ENCODE measurements at regions not wholly inside any gene's neighbourhood (a gene's known extent, or its start where the extent isn't known, plus 50 kb on each side); places are given as distances from the start of the nearest gene placed in this dataset.
"Not testable (repeated sequence)": the region's sequence is repeated elsewhere in the genome, so short reads cannot be mapped to it uniquely, and the experiment has no call there.

DNA sequence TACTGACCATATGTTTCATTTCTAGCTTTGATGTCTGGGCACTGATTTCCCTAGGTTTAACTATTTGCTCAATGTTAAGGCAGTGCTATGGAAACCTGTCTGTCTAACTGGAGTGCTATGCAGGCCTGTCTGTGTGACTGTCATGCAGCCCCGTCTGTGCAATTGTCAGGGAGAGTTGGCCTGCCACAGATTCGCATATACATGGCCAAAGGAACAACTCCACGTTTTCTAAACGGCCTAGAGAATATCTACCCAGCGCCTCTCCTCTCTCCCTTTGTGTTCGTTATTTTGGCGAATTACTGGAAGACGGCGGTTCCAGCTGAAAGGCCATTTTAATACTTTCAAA is 59.6 kb upstream of the PSME4 start:
- no peaks in the 10 kb centered on the region for H3K9me3 ChIP-seq (ENCODE audit: insufficient read depth, low read length)
- H3K4me2 ChIP-seq (ENCODE audit: low read length), result no peak overlapping the region
- no peak overlapping the region for H3K27ac ChIP-seq (ENCODE audit: low read length)
- H4K20me1 ChIP-seq (ENCODE audit: insufficient read depth, low read length), result no peaks in the 10 kb centered on the region
- H3K79me2 ChIP-seq (ENCODE audit: low read length), result no peaks in the 10 kb centered on the region
- no peak overlapping the region for H3K4me3 ChIP-seq (ENCODE audit: low read length)
- H3K27me3 ChIP-seq (ENCODE audit: low read depth, low read length), result no peaks in the 10 kb centered on the region
- no peak overlapping the region for H3K9ac ChIP-seq (ENCODE audit: low read length)
- H2AFZ ChIP-seq (ENCODE audit: low read depth, low read length), result no peak overlapping the region
- H3K36me3 ChIP-seq (replicated peaks; ENCODE audit: low read depth, low read length), result no peaks in the 10 kb centered on the region
- TF ChIP-seq, protein P1, sequence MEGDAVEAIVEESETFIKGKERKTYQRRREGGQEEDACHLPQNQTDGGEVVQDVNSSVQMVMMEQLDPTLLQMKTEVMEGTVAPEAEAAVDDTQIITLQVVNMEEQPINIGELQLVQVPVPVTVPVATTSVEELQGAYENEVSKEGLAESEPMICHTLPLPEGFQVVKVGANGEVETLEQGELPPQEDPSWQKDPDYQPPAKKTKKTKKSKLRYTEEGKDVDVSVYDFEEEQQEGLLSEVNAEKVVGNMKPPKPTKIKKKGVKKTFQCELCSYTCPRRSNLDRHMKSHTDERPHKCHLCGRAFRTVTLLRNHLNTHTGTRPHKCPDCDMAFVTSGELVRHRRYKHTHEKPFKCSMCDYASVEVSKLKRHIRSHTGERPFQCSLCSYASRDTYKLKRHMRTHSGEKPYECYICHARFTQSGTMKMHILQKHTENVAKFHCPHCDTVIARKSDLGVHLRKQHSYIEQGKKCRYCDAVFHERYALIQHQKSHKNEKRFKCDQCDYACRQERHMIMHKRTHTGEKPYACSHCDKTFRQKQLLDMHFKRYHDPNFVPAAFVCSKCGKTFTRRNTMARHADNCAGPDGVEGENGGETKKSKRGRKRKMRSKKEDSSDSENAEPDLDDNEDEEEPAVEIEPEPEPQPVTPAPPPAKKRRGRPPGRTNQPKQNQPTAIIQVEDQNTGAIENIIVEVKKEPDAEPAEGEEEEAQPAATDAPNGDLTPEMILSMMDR (IDR thresholded peaks at IDR 0.05; ENCODE audit: low read depth, low read length), result no peak
- TF ChIP-seq EZH2phosphoT487 (IDR thresholded peaks at IDR 0.05; ENCODE audit: low read depth), result no peak
- no peaks in the 10 kb centered on the region for H3K4me1 ChIP-seq (ENCODE audit: low read length)

DNA sequence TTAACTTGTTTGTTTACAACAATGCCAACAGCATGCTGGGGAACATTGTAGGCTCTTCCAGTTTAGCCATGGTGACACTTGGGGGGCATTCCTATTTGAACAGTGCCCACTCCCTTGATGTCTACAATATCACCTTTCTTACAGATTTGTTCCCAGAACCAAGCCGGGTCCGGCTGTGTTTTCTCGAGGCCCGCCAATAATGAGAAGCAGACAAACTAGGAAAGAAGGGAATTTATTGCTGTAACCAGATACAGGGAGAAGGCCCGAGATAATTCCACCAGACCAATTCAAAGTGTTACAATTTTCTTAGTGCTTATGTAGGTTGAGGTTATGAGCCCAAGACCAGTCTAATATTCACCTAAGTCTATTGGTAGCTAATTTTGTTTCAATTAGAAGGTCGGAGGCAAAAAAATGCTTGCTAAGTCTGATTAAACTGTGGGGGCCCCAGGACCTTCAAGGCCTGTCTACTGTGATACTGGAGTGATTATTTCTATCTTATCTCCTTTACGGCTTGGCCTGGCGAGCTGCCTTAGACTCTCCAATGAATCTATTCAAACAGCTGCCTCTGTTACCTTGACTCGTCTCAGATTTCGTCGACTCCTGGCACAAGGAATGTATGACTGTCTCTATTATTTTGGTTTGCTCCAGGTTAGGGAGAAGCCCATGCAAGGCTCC is 59.1 kb upstream of the PSME4 start:
- no peak overlapping the region for H3K9ac ChIP-seq (ENCODE audit: low read length)
- H3K4me3 ChIP-seq (ENCODE audit: low read length), result no peak overlapping the region
- H3K4me2 ChIP-seq (ENCODE audit: low read length), result no peak overlapping the region
- no peaks in the 10 kb centered on the region for H3K27me3 ChIP-seq (ENCODE audit: low read depth, low read length)
- no peaks in the 10 kb centered on the region for H3K79me2 ChIP-seq (ENCODE audit: low read length)
- no peak for TF ChIP-seq EZH2phosphoT487 (IDR thresholded peaks at IDR 0.05; ENCODE audit: low read depth)
- H3K27ac ChIP-seq (ENCODE audit: low read length), result no peak overlapping the region
- no peaks in the 10 kb centered on the region for H3K36me3 ChIP-seq (replicated peaks; ENCODE audit: low read depth, low read length)
- no peak overlapping the region for H2AFZ ChIP-seq (ENCODE audit: low read depth, low read length)
- no peaks in the 10 kb centered on the region for H3K4me1 ChIP-seq (ENCODE audit: low read length)
- H3K9me3 ChIP-seq (ENCODE audit: insufficient read depth, low read length), result no peaks in the 10 kb centered on the region
- no peaks in the 10 kb centered on the region for H4K20me1 ChIP-seq (ENCODE audit: insufficient read depth, low read length)

DNA sequence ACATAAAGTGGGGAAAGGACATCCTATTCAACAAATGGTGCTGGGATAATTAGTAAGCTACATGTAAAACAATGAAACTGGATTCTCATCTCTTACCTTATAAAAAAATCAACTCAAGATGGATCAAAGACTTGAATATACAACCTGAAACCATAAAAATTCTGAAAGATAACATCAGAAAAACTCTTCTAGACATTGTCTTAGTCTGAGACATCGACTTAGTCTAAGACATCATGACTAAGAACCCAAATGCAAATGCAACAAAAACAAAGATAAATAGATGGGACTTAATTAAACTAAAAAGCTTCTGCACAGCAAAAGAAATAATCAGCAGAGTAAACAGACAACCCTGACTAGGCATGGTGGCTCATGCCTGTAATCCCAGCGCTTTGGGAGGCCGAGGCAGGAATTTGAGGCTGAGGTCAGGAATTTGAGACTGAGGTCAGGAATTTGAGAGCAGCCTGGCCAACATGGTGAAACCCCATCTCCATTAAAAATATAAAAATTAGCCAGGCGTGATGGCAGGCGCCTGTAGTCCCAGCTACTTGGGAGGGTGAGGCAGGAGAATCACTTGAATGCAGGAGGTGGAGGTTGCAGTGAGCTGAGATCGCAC is 54.8 kb upstream of the PSME4 start:
- H3K9me3 ChIP-seq (ENCODE audit: insufficient read depth, low read length); H3K4me1 ChIP-seq (ENCODE audit: low read length); H3K79me2 ChIP-seq (ENCODE audit: low read length); H3K36me3 ChIP-seq (replicated peaks; ENCODE audit: low read depth, low read length); H3K27ac ChIP-seq (ENCODE audit: low read length); H4K20me1 ChIP-seq (ENCODE audit: insufficient read depth, low read length); H2AFZ ChIP-seq (ENCODE audit: low read depth, low read length); H3K4me2 ChIP-seq (ENCODE audit: low read length); H3K9ac ChIP-seq (ENCODE audit: low read length); H3K4me3 ChIP-seq (ENCODE audit: low read length); H3K27me3 ChIP-seq (ENCODE audit: low read depth, low read length): not testable (repeated sequence)

DNA sequence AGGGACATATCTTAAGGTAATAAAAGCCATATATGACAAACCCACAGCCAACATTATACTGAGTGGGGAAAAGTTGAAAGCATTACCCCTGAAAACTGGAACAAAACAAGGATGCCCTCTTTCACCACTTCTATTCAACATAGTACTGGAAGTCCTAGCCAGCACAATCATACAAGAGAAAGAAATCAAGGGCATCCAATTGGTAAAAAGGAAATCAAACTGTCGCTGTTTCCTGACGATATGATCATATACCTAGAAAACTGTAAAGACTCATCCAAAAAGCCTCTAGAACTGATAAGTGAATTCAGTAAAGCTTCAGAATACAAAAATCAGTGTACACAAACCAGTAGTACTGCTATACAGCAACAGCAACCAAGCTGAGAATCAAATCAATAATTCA is 53.8 kb upstream of the PSME4 start:
- H3K36me3 ChIP-seq (replicated peaks; ENCODE audit: low read depth, low read length), result peaks cover 7% of the 10 kb centered on the region
- H3K4me1 ChIP-seq (ENCODE audit: low read length), result no peaks in the 10 kb centered on the region
- no peak overlapping the region for H3K9ac ChIP-seq (ENCODE audit: low read length)
- no peaks in the 10 kb centered on the region for H3K27me3 ChIP-seq (ENCODE audit: low read depth, low read length)
- H3K4me2 ChIP-seq (ENCODE audit: low read length), result no peak overlapping the region
- no peaks in the 10 kb centered on the region for H4K20me1 ChIP-seq (ENCODE audit: insufficient read depth, low read length)
- no peak overlapping the region for H3K4me3 ChIP-seq (ENCODE audit: low read length)
- no peak for TF ChIP-seq EZH2phosphoT487 (IDR thresholded peaks at IDR 0.05; ENCODE audit: low read depth)
- TF ChIP-seq, protein P1 (IDR thresholded peaks at IDR 0.05; ENCODE audit: low read depth, low read length), result no peak
- H2AFZ ChIP-seq (ENCODE audit: low read depth, low read length), result no peak overlapping the region
- no peak overlapping the region for H3K27ac ChIP-seq (ENCODE audit: low read length)
- no peaks in the 10 kb centered on the region for H3K79me2 ChIP-seq (ENCODE audit: low read length)
- peaks cover 8% of the 10 kb centered on the region; the same call in 1 of the 2 replicates for H3K9me3 ChIP-seq (ENCODE audit: insufficient read depth, low read length)

DNA sequence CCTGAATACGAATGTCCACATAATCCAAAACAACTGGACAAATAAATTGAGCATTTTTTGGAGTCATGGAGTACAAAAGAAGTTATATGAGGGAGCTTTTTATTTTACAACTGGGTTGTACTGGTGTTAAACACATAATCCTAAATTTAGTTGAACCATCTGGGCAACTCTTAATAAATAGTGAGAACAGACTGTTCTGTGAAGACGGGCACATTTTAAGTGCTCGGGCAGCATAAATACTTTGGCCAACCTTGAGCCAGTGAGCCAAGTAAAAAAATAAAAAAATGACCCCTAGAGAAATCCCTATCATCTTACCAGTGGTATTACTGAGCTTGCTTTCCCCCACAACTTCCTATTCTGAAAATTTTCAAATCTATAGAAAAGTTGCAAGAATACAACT is 50.9 kb upstream of the PSME4 start:
- H4K20me1 ChIP-seq (ENCODE audit: insufficient read depth, low read length), result no peaks in the 10 kb centered on the region
- peaks cover 7% of the 10 kb centered on the region for H3K36me3 ChIP-seq (replicated peaks; ENCODE audit: low read depth, low read length)
- no peaks in the 10 kb centered on the region for H3K27me3 ChIP-seq (ENCODE audit: low read depth, low read length)
- no peak overlapping the region for H3K9ac ChIP-seq (ENCODE audit: low read length)
- H3K4me1 ChIP-seq (ENCODE audit: low read length), result no peaks in the 10 kb centered on the region
- peaks cover 8% of the 10 kb centered on the region; the same call in 1 of the 2 replicates for H3K9me3 ChIP-seq (ENCODE audit: insufficient read depth, low read length)
- TF ChIP-seq, protein P1 (IDR thresholded peaks at IDR 0.05; ENCODE audit: low read depth, low read length), result no peak
- TF ChIP-seq EZH2phosphoT487 (IDR thresholded peaks at IDR 0.05; ENCODE audit: low read depth), result no peak
- H3K4me3 ChIP-seq (ENCODE audit: low read length), result no peak overlapping the region
- no peak overlapping the region for H2AFZ ChIP-seq (ENCODE audit: low read depth, low read length)
- H3K27ac ChIP-seq (ENCODE audit: low read length), result no peak overlapping the region
- H3K4me2 ChIP-seq (ENCODE audit: low read length), result no peak overlapping the region
- no peaks in the 10 kb centered on the region for H3K79me2 ChIP-seq (ENCODE audit: low read length)

Data from OCI-LY3 (cell line).